Osteoblast (primary cell): ENCODE measurements at regions not wholly inside any gene's neighbourhood (a gene's known extent, or its start where the extent isn't known, plus 50 kb on each side); places are given as distances from the start of the nearest gene placed in this dataset.
A peak's percentile ranks its signal among the peaks of the same experiment; 100 is the strongest.

Experiments
- DNase-seq: peaks from one replicate; pipeline ENCODE4 v3.0.0; 2011; ENCODE audit warnings: low spot score, mixed read lengths; ENCODE audit not compliant: insufficient read length; ENCODE audit errors: missing footprints
- H2AFZ ChIP-seq: 2 replicates; pipeline ENCODE4 v1.6.0; 2011; ENCODE audit warnings: mild to moderate bottlenecking, low read length
- H3K27ac ChIP-seq: 2 replicates; pipeline ENCODE4 v1.5.1; 2011; ENCODE audit warnings: mild to moderate bottlenecking, low read depth, low read length, moderate library complexity
- H3K27me3 ChIP-seq: 2 replicates; pipeline ENCODE4 v1.6.0; 2012; ENCODE audit warnings: mild to moderate bottlenecking, control low read depth, inconsistent platforms, low read length, moderate library complexity; ENCODE audit not compliant: insufficient read depth
- H3K36me3 ChIP-seq: 2 replicates; pipeline ENCODE4 v1.5.1; 2011; ENCODE audit warnings: mild to moderate bottlenecking, low read length, control low read depth, moderate library complexity; ENCODE audit not compliant: insufficient read depth
- H3K4me1 ChIP-seq: 2 replicates; pipeline ENCODE4 v1.5.1; 2011; ENCODE audit warnings: mild to moderate bottlenecking, low read length, control low read depth, moderate library complexity; ENCODE audit not compliant: insufficient read depth
- H3K4me2 ChIP-seq: 2 replicates; pipeline ENCODE4 v1.6.0; 2011; ENCODE audit warnings: mild to moderate bottlenecking, low read length; ENCODE audit not compliant: insufficient read depth
- H3K4me3 ChIP-seq: fragments of 200-600 bp; sonication (generic); 3 replicates; pipeline ENCODE4 v1.5.1; 2012; ENCODE audit warnings: mild to moderate bottlenecking, low read length, inconsistent platforms; ENCODE audit not compliant: insufficient read depth
- H3K79me2 ChIP-seq: 2 replicates; pipeline ENCODE4 v1.6.0; 2012; ENCODE audit warnings: mild to moderate bottlenecking, low read length, control low read depth, inconsistent platforms; ENCODE audit not compliant: insufficient read depth
- H3K9me3 ChIP-seq: 2 replicates; pipeline ENCODE4 v1.5.1; 2011; ENCODE audit warnings: low read depth, low read length, control low read depth
- H4K20me1 ChIP-seq: 2 replicates; pipeline ENCODE4 v1.6.0; 2012; ENCODE audit warnings: mild to moderate bottlenecking, low read length, control low read depth; ENCODE audit not compliant: insufficient read depth
- TF ChIP-seq, protein P1 (sequence below): IDR thresholded peaks from 2 replicates; pipeline ENCODE4 v1.5.1; 2011; ENCODE audit warnings: mild to moderate bottlenecking, low read depth, low read length, moderate library complexity; ENCODE audit errors: extremely low read depth

GRCh38 chr4:53693909-53694308, 102.6 kb upstream of the LNX1 start:
- no peaks in the 10 kb centered on the region for H3K27me3 ChIP-seq
- H3K79me2 ChIP-seq: no peaks in the 10 kb centered on the region
- H3K9me3 ChIP-seq: no peaks in the 10 kb centered on the region
- H3K27ac ChIP-seq: no peak overlapping the region
- H2AFZ ChIP-seq: no peak overlapping the region
- H3K4me3 ChIP-seq: no peak overlapping the region
- no peak for DNase-seq
- H4K20me1 ChIP-seq: no peaks in the 10 kb centered on the region
- TF ChIP-seq, protein P1, sequence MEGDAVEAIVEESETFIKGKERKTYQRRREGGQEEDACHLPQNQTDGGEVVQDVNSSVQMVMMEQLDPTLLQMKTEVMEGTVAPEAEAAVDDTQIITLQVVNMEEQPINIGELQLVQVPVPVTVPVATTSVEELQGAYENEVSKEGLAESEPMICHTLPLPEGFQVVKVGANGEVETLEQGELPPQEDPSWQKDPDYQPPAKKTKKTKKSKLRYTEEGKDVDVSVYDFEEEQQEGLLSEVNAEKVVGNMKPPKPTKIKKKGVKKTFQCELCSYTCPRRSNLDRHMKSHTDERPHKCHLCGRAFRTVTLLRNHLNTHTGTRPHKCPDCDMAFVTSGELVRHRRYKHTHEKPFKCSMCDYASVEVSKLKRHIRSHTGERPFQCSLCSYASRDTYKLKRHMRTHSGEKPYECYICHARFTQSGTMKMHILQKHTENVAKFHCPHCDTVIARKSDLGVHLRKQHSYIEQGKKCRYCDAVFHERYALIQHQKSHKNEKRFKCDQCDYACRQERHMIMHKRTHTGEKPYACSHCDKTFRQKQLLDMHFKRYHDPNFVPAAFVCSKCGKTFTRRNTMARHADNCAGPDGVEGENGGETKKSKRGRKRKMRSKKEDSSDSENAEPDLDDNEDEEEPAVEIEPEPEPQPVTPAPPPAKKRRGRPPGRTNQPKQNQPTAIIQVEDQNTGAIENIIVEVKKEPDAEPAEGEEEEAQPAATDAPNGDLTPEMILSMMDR: no peak
- peaks cover 6% of the 10 kb centered on the region for H3K4me1 ChIP-seq
- H3K36me3 ChIP-seq: no peaks in the 10 kb centered on the region
- no peak overlapping the region for H3K4me2 ChIP-seq

- no peaks in the 10 kb centered on the region for H3K27me3 ChIP-seq
- TF ChIP-seq, protein P1: no peak
- no peaks in the 10 kb centered on the region for H3K9me3 ChIP-seq
- H4K20me1 ChIP-seq: no peaks in the 10 kb centered on the region
- no peak overlapping the region for H3K4me2 ChIP-seq
- no peak overlapping the region for H3K4me3 ChIP-seq
- peaks cover 10% of the 10 kb centered on the region for H3K4me1 ChIP-seq
- H3K79me2 ChIP-seq: no peaks in the 10 kb centered on the region
- H3K36me3 ChIP-seq: no peaks in the 10 kb centered on the region
- H3K27ac ChIP-seq: no peak overlapping the region
- no peak overlapping the region for H2AFZ ChIP-seq
- no peak for DNase-seq
These were observed 102.1 kb upstream of the LNX1 start for GRCh38 chr4:53693408-53693807.

- Histone ChIP-seq H3K4me2 (peak overlapping the region; percentile 44), H3K9me3 (no peaks in the 10 kb centered on the region), H3K4me3 (no peak overlapping the region), H3K4me1 (peaks cover 27% of the 10 kb centered on the region), H3K27ac (peak overlapping the region; percentile 82), H4K20me1 (no peaks in the 10 kb centered on the region), H3K79me2 (no peaks in the 10 kb centered on the region), H2AFZ (no peak overlapping the region), H3K36me3 (no peaks in the 10 kb centered on the region), H3K27me3 (no peaks in the 10 kb centered on the region)
- TF ChIP-seq, protein P1: no peak
- DNase-seq: peak; percentile 85
These were observed 97.0 kb upstream of the LNX1 start for GRCh38 chr4:53688186-53688790.

DNA sequence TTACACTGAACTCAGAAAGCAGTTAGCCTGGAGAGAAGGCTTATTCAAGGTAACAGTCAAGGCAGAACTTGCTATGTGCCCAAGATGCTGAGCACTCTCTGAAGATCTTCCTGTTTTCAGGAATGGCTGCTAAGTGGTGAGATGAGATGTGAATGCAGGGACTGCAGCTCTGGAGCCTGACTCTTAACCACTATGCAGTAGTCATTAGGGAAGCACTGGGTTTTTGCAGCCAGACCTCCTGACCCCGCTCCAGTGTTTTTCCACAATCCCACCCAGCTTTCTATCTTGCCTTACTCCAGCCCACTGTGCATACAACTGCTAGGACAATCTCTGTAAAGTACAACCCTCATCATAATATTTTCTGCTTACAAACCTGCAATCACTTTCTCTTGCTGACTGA, 95.2 kb upstream of the LNX1 start:
- H3K36me3 ChIP-seq: no peaks in the 10 kb centered on the region
- no peaks in the 10 kb centered on the region for H4K20me1 ChIP-seq
- H3K27ac ChIP-seq: no peak overlapping the region
- no peak overlapping the region for H3K4me3 ChIP-seq
- no peaks in the 10 kb centered on the region for H3K27me3 ChIP-seq
- TF ChIP-seq, protein P1: no peak
- H3K9me3 ChIP-seq: no peaks in the 10 kb centered on the region
- peaks cover 42% of the 10 kb centered on the region for H3K4me1 ChIP-seq
- no peak overlapping the region for H3K4me2 ChIP-seq
- peak overlapping the region; percentile 39 for H2AFZ ChIP-seq
- peak; percentile 1 for DNase-seq
- no peaks in the 10 kb centered on the region for H3K79me2 ChIP-seq
